Fibroblast of lung (primary cell): ENCODE measurements at regions not wholly inside any gene's neighbourhood (a gene's known extent, or its start where the extent isn't known, plus 50 kb on each side); places are given as distances from the start of the nearest gene placed in this dataset.
A peak's percentile ranks its signal among the peaks of the same experiment; 100 is the strongest.

Experiments used
- DNase-seq, 2 donors: peaks; one replicate each; pipeline versions ENCODE4 v3.0.0 to v3.0.0-alpha.2; 2010; ENCODE audit warnings: low read depth in 2 of 2
- H2AFZ ChIP-seq: 2 replicates; pipeline ENCODE4 v1.5.1; 2012; ENCODE audit warnings: low read length, control low read depth, inconsistent platforms
- H3K27ac ChIP-seq: 2 replicates; pipeline ENCODE4 v1.5.1; 2011; ENCODE audit warnings: low read length, control low read depth; ENCODE audit not compliant: insufficient read depth
- H3K27me3 ChIP-seq: 2 replicates; pipeline ENCODE4 v1.5.1; 2011; ENCODE audit warnings: mild to moderate bottlenecking, low read length; ENCODE audit not compliant: control insufficient read depth, insufficient read depth
- H3K36me3 ChIP-seq: 2 replicates; pipeline ENCODE4 v1.5.1; 2011; ENCODE audit warnings: low read length; ENCODE audit not compliant: control insufficient read depth, insufficient read depth
- H3K4me1 ChIP-seq: 2 replicates; pipeline ENCODE4 v1.5.1; 2011; ENCODE audit warnings: low read length; ENCODE audit not compliant: control insufficient read depth, insufficient read depth; ENCODE audit errors: extremely low read depth
- H3K4me2 ChIP-seq: 2 replicates; pipeline ENCODE4 v1.5.1; 2011; ENCODE audit warnings: low read length, control low read depth; ENCODE audit not compliant: insufficient read depth; ENCODE audit errors: extremely low read depth
- H3K4me3 ChIP-seq, 4 experiments: fragments of 200-600 bp in 1 of 4; sonication (generic) in 1 of 4; replicated peaks in 1 of 4; 2 replicates each; pipeline ENCODE4 v1.5.1; 2011 to 2016; ENCODE audit warnings: low read length in 4 of 4, low read depth in 3 of 4, mild to moderate bottlenecking in 3 of 4, control low read depth in 2 of 4, inconsistent platforms in 1 of 4, mixed read lengths in 1 of 4; ENCODE audit not compliant: insufficient read depth in 1 of 4; ENCODE audit errors: control extremely low read depth in 1 of 4
- H3K79me2 ChIP-seq: 2 replicates; pipeline ENCODE4 v1.5.1; 2012; ENCODE audit warnings: mild to moderate bottlenecking, low read length, inconsistent platforms; ENCODE audit not compliant: control insufficient read depth, insufficient read depth
- H3K9ac ChIP-seq: 2 replicates; pipeline ENCODE4 v1.5.1; 2011; ENCODE audit warnings: mild to moderate bottlenecking, low read length, control low read depth; ENCODE audit not compliant: insufficient read depth
- H3K9me3 ChIP-seq: 2 replicates; pipeline ENCODE4 v1.5.1; 2012; ENCODE audit warnings: low read depth, low read length; ENCODE audit not compliant: control insufficient read depth, insufficient read depth
- H4K20me1 ChIP-seq: 2 replicates; pipeline ENCODE4 v1.5.1; 2011; ENCODE audit warnings: low read length; ENCODE audit not compliant: control insufficient read depth, insufficient read depth; ENCODE audit errors: extremely low read depth
- EZH2 ChIP-seq: IDR thresholded peaks from 2 replicates; pipeline ENCODE4 v1.5.1; 2012; ENCODE audit warnings: low read length, control low read depth, mild to moderate bottlenecking; ENCODE audit errors: missing control alignments
- TF ChIP-seq, protein P1 (sequence below), 2 donors: IDR thresholded peaks in 1 of 2; conservative IDR thresholded peaks in 1 of 2; 1 replicate in 1 of 2; 2 replicates in 1 of 2; pipeline ENCODE4 v1.5.1; 2011 to 2012; ENCODE audit warnings: low read length in 2 of 2, control low read depth in 1 of 2, inconsistent platforms in 1 of 2, low read depth in 1 of 2, mild to moderate bottlenecking in 1 of 2

- H3K27ac ChIP-seq: no peak overlapping the region
- no peaks in the 10 kb centered on the region for H3K9me3 ChIP-seq
- H3K79me2 ChIP-seq: no peaks in the 10 kb centered on the region
- no peaks in the 10 kb centered on the region for H3K36me3 ChIP-seq
- no peaks in the 10 kb centered on the region for H3K27me3 ChIP-seq
- H3K4me1 ChIP-seq: no peaks in the 10 kb centered on the region
- H4K20me1 ChIP-seq: no peaks in the 10 kb centered on the region
- no peak overlapping the region for H2AFZ ChIP-seq
- H3K9ac ChIP-seq: no peak overlapping the region
- no peak overlapping the region for H3K4me3 ChIP-seq
- H3K4me2 ChIP-seq: no peak overlapping the region
- TF ChIP-seq EZH2: no peak
- TF ChIP-seq, protein P1, sequence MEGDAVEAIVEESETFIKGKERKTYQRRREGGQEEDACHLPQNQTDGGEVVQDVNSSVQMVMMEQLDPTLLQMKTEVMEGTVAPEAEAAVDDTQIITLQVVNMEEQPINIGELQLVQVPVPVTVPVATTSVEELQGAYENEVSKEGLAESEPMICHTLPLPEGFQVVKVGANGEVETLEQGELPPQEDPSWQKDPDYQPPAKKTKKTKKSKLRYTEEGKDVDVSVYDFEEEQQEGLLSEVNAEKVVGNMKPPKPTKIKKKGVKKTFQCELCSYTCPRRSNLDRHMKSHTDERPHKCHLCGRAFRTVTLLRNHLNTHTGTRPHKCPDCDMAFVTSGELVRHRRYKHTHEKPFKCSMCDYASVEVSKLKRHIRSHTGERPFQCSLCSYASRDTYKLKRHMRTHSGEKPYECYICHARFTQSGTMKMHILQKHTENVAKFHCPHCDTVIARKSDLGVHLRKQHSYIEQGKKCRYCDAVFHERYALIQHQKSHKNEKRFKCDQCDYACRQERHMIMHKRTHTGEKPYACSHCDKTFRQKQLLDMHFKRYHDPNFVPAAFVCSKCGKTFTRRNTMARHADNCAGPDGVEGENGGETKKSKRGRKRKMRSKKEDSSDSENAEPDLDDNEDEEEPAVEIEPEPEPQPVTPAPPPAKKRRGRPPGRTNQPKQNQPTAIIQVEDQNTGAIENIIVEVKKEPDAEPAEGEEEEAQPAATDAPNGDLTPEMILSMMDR (conservative IDR thresholded peaks at IDR 0.05 in 1 of 2, IDR thresholded peaks at IDR 0.05 in 1 of 2; ENCODE audit: low read depth in 1 of 2, low read length in 2 of 2): no peak
- no peak for DNase-seq
Measured at GRCh38 chr9:89813482-89813881, 208.7 kb downstream of the GADD45G start.

DNA sequence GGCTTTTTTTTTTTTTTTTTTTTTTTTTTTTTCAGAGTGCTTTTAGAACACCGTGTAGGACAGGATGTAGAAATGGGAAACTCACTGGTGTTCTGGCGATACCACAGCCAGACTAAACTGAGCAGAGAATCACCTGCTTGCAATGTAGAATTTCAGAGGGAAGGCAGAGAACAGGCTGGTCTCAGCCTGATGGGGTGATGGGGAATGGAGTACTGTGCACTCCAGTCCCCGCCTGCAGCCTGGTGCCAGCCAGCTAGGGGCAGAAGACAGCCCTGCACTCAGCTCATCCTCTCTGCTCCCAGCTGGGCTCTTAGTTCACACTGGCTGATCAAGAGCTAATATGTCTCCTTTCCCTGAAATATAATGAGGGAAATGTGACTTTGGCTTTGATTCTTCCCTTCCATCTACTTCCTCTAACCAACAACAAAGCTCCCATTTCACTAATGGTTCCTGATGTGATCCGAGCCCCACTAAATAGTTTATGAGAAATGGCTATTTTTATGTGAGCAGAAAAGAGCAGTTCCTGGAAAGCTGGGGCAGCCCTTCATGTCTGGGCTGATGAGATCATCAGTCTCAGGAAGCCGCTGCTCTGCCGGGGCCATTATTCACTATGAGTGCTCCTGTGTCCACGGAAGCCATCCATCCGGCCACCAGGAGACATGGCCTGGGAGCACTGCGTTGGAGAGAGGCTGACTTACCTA is 209.7 kb downstream of the GADD45G start:
- Histone ChIP-seq H4K20me1 (no peaks in the 10 kb centered on the region), H3K27ac (no peak overlapping the region), H3K36me3 (no peaks in the 10 kb centered on the region), H3K4me1 (no peaks in the 10 kb centered on the region), H2AFZ (no peak overlapping the region), H3K27me3 (no peaks in the 10 kb centered on the region), H3K9ac (no peak overlapping the region), H3K4me2 (no peak overlapping the region), H3K79me2 (no peaks in the 10 kb centered on the region), H3K9me3 (no peaks in the 10 kb centered on the region), H3K4me3 (no peak overlapping the region)
- peak in 1 of 2 donors; percentile 74 for DNase-seq
- TF ChIP-seq, protein P1 (conservative IDR thresholded peaks at IDR 0.05 in 1 of 2, IDR thresholded peaks at IDR 0.05 in 1 of 2; ENCODE audit: low read depth in 1 of 2, low read length in 2 of 2): no peak
- TF ChIP-seq EZH2: no peak

DNA sequence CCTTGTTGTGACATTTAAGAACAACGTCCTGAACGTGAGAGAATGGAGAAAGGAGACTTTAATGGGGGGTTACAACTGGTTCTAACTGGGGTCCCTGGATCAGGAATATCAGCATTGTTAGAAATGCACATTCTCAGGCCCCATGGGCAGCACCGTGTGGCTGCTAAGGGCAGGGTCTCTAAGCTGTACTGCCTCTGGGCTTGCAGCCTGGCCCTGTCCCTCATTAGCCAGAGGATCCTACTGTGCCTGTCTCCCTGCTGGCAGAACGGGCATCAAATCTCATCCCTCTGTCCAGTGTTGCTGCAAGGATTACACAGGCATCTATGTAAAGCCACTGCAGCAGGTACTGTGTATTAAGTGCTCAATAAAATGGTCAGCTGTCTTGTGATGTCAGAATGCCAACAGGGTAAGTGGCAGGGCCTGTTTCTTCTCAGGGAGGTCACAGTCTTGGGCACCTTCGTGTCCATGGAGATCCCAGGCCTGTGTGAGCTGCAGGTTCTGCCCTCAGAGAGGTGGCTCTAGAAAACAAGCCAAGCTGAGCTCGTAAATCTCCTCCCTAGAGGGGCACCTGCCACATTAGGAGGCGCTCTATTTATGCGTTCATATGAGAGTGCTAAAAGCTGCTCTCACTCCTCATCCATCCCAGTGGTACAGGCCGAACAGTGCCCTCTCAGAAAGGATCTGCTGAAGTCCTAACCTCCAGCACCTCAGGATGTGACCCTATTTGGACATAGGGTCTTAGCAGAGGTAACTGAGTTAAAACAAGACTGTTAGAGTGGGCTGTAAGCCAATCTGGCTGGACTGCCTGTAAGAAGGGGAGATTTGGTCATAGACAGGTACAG is 210.5 kb downstream of the GADD45G start:
- Histone ChIP-seq H3K27ac (no peak overlapping the region), H3K9ac (no peak overlapping the region), H2AFZ (no peak overlapping the region), H3K27me3 (no peaks in the 10 kb centered on the region), H3K9me3 (no peaks in the 10 kb centered on the region), H4K20me1 (no peaks in the 10 kb centered on the region), H3K36me3 (no peaks in the 10 kb centered on the region), H3K4me2 (no peak overlapping the region), H3K4me3 (no peak overlapping the region), H3K79me2 (no peaks in the 10 kb centered on the region), H3K4me1 (no peaks in the 10 kb centered on the region)
- TF ChIP-seq EZH2: no peak
- TF ChIP-seq, protein P1 (conservative IDR thresholded peaks at IDR 0.05 in 1 of 2, IDR thresholded peaks at IDR 0.05 in 1 of 2; ENCODE audit: low read depth in 1 of 2, low read length in 2 of 2): no peak
- no peak for DNase-seq
